Tibial artery (tissue), 4 donors: ENCODE measurements at regions not wholly inside any gene's neighbourhood (a gene's known extent, or its start where the extent isn't known, plus 50 kb on each side); places are given as distances from the start of the nearest gene placed in this dataset.

Source experiments
- DNase-seq, 2 donors: peaks; one replicate each; pipeline ENCODE4 v3.0.0-alpha.2; 2019
- H3K27ac ChIP-seq, 2 donors: fragments of 200-600 bp; sonication (generic) in 1 of 2; 1 replicate in 1 of 2; 2 replicates in 1 of 2; pipeline ENCODE4 v1.5.1; 2018 to 2019; ENCODE audit warnings: mild to moderate bottlenecking in 1 of 2
- H3K27me3 ChIP-seq, 2 donors: fragments of 200-600 bp; sonication (generic) in 1 of 2; one replicate each; pipeline versions ENCODE4 v1.5.1 to v1.6.0; 2016 to 2019
- H3K36me3 ChIP-seq, 3 donors: fragments of 200-600 bp; sonication (generic) in 2 of 3; one replicate each; pipeline ENCODE4 v1.5.1; 2016 to 2019; ENCODE audit warnings: mild to moderate bottlenecking in 2 of 3
- H3K4me1 ChIP-seq, 4 donors: fragments of 200-600 bp; sonication (generic) in 2 of 4; 1 replicate in 3 of 4; 2 replicates in 1 of 4; pipeline ENCODE4 v1.5.1; 2016 to 2019
- H3K4me3 ChIP-seq, 2 donors: fragments of 200-600 bp; sonication (generic) in 1 of 2; 1 replicate in 1 of 2; 2 replicates in 1 of 2; pipeline ENCODE4 v1.5.1; 2018 to 2019; ENCODE audit warnings: mild to moderate bottlenecking in 2 of 2
- H3K9me3 ChIP-seq, 3 donors: fragments of 200-600 bp; sonication (generic) in 1 of 3; one replicate each; pipeline ENCODE4 v1.5.1; 2016 to 2019
- CTCF ChIP-seq, 2 experiments: fragments of 200-600 bp in 1 of 2; fragments of 450-650 bp in 1 of 2; IDR thresholded peaks; one replicate each; pipeline ENCODE4 v1.5.1; 2017 to 2019; ENCODE audit warnings: antibody characterized with exemption in 2 of 2, mild to moderate bottlenecking in 1 of 2, moderate library complexity in 1 of 2
- intact Hi-C: fragments of 100-400 bp; cut with DNase I; formaldehyde crosslinking; loops from one replicate; pipeline ENCODE4 v1.15.0; 2023; ENCODE audit warnings: low total_unique reads

DNA sequence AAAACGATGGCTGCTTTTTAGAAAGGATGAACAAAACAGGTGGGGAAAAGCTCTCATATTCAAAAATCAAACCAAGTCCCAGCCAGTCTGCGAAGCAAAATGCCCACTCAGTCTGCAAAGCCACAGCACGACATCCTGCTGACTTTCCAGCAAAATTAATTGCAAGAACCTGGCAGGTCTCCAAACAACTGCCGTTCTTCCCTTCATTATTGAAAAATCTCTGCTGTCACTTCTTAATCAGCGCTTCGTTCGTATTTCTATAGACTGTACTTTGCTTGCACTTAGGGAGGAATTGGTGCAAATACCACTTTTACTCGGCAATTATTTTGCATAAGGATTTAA, 222.4 kb downstream of the CBLN4 start:
- Histone ChIP-seq H3K27ac (no peak overlapping the region), H3K36me3 (no peaks in the 10 kb centered on the region), H3K4me3 (no peak overlapping the region), H3K27me3 (no peaks in the 10 kb centered on the region), H3K9me3 (no peaks in the 10 kb centered on the region), H3K4me1 (peaks cover 0 to 5% (median 0%) of the 10 kb centered on the region in 4 donors)
- no peak for DNase-seq
- intact Hi-C loops = no loop called here
- no peak for TF ChIP-seq CTCF (IDR thresholded peaks at IDR 0.05)

GRCh38 chr20:55782224-55782911, 223.0 kb downstream of the CBLN4 start:
- Histone ChIP-seq H3K4me1 (peaks cover 0 to 5% (median 0%) of the 10 kb centered on the region in 4 donors), H3K36me3 (no peaks in the 10 kb centered on the region), H3K27me3 (no peaks in the 10 kb centered on the region), H3K9me3 (no peaks in the 10 kb centered on the region), H3K27ac (no peak overlapping the region), H3K4me3 (no peak overlapping the region)
- intact Hi-C loops = no loop called here
- no peak for TF ChIP-seq CTCF (IDR thresholded peaks at IDR 0.05)
- no peak for DNase-seq

GRCh38 chr20:55778796-55779195, 226.5 kb downstream of the CBLN4 start:
- Histone ChIP-seq H3K4me3 (no peak overlapping the region), H3K27ac (no peak overlapping the region), H3K27me3 (no peaks in the 10 kb centered on the region), H3K4me1 (peaks cover 0 to 5% (median 0%) of the 10 kb centered on the region in 4 donors), H3K36me3 (no peaks in the 10 kb centered on the region), H3K9me3 (no peaks in the 10 kb centered on the region)
- TF ChIP-seq CTCF (IDR thresholded peaks at IDR 0.05) = no peak
- no peak for DNase-seq
- intact Hi-C loops = no loop called here

- intact Hi-C loops = no loop called here
Measured at GRCh38 chr20:55777641-55778040, 227.7 kb downstream of the CBLN4 start.

DNA sequence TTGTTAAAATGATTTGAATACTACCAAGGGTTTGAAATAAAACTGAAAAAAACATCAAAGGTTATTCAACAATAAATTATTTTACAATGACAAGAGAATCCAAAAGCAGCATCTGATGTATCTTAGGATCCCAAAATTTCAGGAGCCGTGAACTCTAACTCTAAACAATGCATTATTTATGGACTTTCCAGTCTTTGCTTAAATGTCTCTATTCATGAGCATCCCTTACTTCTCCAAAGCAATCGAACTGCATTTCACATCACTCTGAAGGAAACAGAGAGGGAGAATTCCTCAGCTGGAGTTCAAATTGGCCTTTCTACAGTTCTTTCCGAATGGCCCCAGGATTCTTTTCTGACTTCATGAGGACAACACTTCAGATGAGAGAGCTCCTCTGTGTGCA, 229.1 kb downstream of the CBLN4 start:
- Histone ChIP-seq H3K4me3 (no peak overlapping the region), H3K27ac (no peak overlapping the region), H3K9me3 (no peaks in the 10 kb centered on the region), H3K36me3 (no peaks in the 10 kb centered on the region), H3K27me3 (no peaks in the 10 kb centered on the region), H3K4me1 (peaks cover 0 to 7% (median 3%) of the 10 kb centered on the region in 4 donors)
- no peak for TF ChIP-seq CTCF (IDR thresholded peaks at IDR 0.05)
- no peak for DNase-seq
- intact Hi-C loops = no loop called here

More at GRCh38 chr20:55777641-55778040, 227.7 kb downstream of the CBLN4 start:
- H3K27me3 ChIP-seq = no peaks in the 10 kb centered on the region
- no peak for DNase-seq
- peaks cover 0 to 7% (median 3%) of the 10 kb centered on the region in 4 donors for H3K4me1 ChIP-seq
- H3K9me3 ChIP-seq = no peaks in the 10 kb centered on the region
- H3K27ac ChIP-seq = no peak overlapping the region
- TF ChIP-seq CTCF (IDR thresholded peaks at IDR 0.05) = no peak
- no peaks in the 10 kb centered on the region for H3K36me3 ChIP-seq
- H3K4me3 ChIP-seq = no peak overlapping the region

GRCh38 chr20:55774628-55775027, 230.7 kb downstream of the CBLN4 start:
- H3K9me3 ChIP-seq = no peaks in the 10 kb centered on the region
- no peak for DNase-seq
- TF ChIP-seq CTCF (IDR thresholded peaks at IDR 0.05) = no peak
- peaks cover 0 to 7% (median 3%) of the 10 kb centered on the region in 4 donors for H3K4me1 ChIP-seq
- no peak overlapping the region for H3K27ac ChIP-seq
- no peaks in the 10 kb centered on the region for H3K27me3 ChIP-seq
- H3K4me3 ChIP-seq = no peak overlapping the region
- no peaks in the 10 kb centered on the region for H3K36me3 ChIP-seq
- intact Hi-C loops = no loop called here
